Stomach (tissue), 4 donors: ENCODE measurements at regions not wholly inside any gene's neighbourhood (a gene's known extent, or its start where the extent isn't known, plus 50 kb on each side); places are given as distances from the start of the nearest gene placed in this dataset.

Source experiments
- EP300 ChIP-seq: sonication (generic); formaldehyde crosslinking; IDR thresholded peaks from one replicate; pipeline ENCODE4 v1.6.1; 2017; ENCODE audit warnings: antibody characterized with exemption
- TF ChIP-seq, protein P1 (sequence below), 7 experiments: fragments of 450-650 bp in 4 of 7; fragments of 200-600 bp in 3 of 7; sonication (generic) in 3 of 7; IDR thresholded peaks; one replicate each; pipeline ENCODE4 v1.5.1; 2016 to 2019; ENCODE audit warnings: antibody characterized with exemption in 7 of 7, control low read depth in 2 of 7, mild to moderate bottlenecking in 1 of 7

DNA sequence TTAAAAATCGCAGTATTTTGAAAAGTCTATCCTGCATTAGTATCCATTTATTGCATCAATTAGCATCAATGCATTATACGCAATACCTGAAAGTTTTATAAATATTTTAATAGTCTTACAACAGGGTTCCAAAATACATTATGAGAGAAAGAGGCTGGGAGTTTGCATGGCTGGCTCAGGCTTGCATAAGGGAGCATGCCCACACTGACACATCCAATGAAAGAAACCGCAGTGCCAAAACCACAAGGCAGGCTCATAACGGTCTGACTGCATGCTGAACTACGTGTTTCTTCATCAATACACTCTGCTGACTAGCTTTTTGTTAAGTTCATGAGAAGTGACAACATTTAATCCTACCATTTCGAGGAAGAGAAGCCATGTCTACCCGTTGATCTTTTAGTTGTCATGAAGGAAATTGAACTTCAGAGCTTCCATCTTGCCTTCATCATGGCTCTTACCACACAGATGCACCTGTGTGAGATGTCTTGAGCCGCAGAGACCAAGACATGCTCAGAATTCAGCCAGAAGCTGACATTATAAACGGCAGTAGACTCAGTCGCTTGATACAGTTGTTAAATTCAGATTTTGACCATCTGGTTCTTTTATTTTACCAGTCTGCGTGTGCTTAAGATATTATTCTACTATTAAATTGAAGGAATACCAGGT is 168.8 kb upstream of the FRG1 start:
- TF ChIP-seq EP300: no peak
- TF ChIP-seq, protein P1, sequence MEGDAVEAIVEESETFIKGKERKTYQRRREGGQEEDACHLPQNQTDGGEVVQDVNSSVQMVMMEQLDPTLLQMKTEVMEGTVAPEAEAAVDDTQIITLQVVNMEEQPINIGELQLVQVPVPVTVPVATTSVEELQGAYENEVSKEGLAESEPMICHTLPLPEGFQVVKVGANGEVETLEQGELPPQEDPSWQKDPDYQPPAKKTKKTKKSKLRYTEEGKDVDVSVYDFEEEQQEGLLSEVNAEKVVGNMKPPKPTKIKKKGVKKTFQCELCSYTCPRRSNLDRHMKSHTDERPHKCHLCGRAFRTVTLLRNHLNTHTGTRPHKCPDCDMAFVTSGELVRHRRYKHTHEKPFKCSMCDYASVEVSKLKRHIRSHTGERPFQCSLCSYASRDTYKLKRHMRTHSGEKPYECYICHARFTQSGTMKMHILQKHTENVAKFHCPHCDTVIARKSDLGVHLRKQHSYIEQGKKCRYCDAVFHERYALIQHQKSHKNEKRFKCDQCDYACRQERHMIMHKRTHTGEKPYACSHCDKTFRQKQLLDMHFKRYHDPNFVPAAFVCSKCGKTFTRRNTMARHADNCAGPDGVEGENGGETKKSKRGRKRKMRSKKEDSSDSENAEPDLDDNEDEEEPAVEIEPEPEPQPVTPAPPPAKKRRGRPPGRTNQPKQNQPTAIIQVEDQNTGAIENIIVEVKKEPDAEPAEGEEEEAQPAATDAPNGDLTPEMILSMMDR (IDR thresholded peaks at IDR 0.05): no peak
